GM21619 (cell line): ENCODE measurements at regions not wholly inside any gene's neighbourhood (a gene's known extent, or its start where the extent isn't known, plus 50 kb on each side); places are given as distances from the start of the nearest gene placed in this dataset.

Experiments
- ATAC-seq: cut with Tn5 transposase; IDR thresholded peaks from one replicate; pipeline ENCODE4 v1.9.1; 2021; ENCODE audit not compliant: unreplicated experiment

DNA sequence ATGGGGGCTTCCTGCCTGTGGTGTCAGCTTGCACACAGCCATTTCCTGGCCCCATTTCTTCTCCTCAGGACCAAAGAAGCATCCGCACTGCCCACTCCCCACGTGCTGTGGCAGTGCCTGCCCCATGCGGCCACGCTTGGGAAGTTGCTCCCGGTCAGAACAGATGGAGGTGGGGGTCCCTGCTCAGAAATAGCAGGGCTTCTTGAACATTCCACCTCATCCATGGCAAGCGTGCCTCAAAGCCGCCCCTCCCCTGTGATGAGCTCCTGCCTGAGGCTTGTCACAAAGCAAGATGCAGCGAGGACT, 238.2 kb downstream of the SYK start:
- no peak for ATAC-seq

DNA sequence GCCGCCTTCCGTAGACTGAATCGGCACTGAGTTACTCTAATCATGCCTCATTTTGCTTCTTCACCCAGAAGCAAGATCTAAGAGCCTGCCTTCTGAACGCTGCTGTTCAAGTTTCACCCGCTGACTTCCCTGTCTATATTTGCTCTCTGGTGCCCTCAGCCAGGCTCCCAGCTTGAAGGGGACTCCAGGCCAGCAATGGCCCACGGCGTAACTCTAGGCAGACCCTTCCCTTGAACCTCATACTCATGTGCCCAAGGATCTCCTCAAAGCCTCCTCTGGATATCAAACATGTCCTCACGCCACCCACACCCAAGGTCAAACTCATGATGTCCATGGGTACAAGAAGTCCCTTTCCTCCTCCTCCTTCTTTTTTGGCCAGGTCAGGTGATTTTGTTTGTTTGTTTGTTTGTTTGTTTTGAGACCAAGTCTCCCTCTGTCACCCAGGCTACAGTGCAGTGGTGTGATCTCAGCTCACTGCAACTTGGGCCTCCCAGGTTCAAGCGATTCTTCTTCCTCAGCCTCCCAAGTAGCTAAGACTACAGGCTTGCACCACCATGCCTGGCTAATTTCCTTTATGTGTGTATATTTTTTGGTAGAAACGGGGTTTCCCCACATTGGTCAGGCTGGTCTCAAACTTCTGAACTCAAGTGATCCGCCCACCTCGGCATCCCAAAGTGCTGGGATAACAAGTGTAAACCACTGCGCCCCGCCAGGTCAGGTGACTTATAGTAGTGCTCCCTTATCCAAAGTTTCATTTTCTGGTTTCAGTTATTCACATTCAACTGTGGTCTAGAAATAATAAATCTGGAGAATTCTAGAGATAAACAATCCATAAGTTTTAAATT, 239.0 kb downstream of the SYK start:
- no peak for ATAC-seq

DNA sequence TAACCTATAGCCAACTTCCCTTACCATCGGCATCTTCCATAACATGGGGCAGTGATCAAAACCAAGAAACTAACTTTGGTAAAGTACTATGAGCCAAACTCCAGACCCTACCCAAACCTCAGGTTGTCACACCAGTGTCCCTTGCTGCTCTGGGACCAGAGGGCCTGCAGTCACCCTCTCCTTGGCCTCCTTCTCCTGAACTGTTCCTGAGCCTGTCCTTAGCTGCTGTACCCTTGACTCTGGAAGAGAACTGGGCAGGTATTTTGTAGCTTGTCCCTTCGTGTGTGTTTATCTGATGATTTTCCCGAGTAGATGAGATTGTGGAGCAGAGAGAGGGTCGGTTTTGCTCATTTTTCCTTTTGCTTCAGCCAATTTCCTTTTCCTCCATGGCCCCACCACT, 240.4 kb downstream of the SYK start:
- ATAC-seq = no peak

DNA sequence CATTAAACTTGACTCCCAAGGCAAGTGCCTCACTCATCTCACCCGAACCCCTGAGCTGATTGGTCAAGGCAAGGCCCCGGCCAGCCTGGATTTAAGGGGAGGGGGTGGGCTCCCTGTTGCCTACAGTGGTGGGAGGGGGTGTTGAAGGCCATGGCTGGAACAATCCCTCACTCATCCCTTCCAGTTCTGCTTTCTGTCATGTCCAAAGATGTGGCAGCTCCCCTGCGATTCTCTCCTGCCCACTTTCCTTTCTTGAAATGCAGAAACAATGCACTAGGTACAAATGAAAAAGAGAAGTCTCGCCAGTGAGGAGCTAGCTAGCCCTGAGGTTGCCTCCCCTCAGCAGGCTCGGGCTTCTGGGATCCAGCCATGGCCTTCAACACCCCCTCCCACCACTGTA, 240.9 kb downstream of the SYK start:
- no peak for ATAC-seq

DNA sequence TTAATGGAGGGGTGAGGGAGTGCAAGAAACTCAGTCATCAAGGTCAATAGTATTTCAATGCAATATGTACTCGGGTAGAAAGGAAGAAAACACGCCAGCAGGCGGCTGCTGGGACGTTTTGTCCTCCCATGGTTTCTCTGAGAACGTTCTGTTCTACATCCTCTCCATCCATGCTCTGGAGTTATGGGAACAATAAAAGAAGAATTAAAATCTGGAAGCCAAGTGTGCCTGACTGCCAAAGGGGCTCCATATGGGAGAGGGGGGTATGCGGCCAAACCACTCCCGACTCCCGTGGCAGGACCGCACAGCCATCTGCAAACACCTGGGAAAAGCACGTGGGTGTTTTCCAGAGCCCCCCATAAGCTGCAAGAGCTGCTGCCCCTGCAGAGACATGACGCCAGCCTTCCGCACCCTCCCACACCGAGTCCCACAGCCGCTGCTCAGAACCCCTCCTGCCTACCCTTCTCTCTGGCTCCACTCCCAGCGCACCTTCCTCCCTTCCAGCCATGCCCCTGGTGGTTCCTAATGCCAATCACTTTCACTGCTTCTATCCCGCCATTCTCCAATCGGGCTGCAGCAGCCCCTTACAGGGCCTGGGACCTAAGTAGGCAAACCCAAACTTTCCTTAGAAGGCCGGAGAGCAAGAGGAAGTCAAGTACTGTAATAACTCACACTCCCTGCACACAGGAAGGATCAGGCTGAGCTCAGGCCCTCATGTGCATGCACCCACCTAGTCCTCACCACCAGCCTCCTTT, 241.6 kb downstream of the SYK start:
- no peak for ATAC-seq

DNA sequence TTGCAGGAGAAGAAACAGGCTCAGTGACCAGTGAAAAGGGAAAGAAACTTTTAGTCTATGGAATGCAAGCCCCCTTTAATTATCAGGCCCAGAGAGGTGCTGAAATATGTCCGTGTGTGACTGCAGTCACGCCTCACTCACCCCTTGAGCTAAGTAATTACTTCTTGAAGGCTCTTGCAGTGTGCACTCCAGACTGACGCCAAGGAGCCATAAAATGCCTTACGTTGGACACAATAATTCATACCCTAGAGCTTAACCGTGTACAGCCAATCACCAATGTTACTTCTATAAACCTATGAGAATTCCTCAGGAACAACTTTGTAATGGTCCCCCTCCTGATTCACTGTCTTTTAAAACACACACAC, 242.2 kb downstream of the SYK start:
- ATAC-seq = no peak

DNA sequence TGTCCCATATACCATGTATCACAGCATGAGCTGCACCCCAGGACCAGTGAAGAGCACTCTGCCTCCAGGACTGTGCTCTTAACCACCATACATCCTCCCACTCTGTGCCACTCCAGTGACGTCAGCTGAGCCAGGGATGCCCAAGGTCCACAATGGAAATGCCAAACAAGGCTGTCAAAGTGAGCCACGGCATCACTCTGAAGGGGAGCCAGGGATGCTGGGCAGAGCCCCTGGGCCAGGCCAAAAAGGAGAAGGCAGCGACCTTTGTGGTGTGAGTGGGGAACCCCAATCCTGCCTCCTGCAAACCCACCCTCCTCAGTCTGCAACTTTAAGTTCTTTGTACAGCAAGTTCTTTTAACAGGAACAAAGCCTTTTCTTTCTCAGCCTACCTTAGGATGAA, 242.7 kb downstream of the SYK start:
- no peak for ATAC-seq

DNA sequence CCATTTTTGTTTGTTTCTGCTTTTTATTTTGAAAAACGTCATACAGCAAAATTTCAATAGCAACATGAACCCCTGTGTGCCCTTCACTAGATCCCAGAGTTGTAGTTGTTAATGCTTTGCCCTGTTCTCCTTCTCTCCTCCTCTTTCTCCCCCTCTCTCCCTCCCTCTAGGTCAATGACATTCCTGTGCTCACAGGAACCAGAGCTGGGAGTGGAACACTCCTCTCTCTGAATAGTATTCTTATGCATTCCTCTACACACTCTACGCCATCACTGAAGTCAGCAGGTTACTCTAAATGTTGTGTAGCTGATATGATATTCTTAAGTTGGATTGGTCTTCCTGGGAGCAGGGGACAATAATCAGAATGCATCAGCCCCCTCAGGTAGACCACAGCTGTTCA, 243.4 kb downstream of the SYK start:
- no peak for ATAC-seq

DNA sequence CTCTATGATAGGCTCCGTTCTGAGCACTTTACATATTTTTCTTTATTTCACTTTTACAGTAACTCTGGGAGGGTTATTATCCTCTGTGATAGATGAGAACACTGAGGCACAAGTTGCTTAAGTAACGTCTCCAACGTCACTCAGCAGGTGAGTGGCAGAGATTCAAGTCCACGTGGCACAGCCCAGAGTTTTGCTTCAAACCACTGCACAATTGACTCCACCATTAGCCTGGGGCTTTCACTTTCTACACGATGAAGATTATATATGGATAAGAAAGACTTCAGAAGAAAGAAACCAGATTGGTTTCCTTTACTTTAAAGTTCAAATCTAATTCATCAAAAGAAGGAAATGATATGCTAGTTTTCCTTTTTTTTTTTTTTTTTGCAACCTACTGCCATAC, 245.9 kb downstream of the SYK start:
- ATAC-seq = no peak

DNA sequence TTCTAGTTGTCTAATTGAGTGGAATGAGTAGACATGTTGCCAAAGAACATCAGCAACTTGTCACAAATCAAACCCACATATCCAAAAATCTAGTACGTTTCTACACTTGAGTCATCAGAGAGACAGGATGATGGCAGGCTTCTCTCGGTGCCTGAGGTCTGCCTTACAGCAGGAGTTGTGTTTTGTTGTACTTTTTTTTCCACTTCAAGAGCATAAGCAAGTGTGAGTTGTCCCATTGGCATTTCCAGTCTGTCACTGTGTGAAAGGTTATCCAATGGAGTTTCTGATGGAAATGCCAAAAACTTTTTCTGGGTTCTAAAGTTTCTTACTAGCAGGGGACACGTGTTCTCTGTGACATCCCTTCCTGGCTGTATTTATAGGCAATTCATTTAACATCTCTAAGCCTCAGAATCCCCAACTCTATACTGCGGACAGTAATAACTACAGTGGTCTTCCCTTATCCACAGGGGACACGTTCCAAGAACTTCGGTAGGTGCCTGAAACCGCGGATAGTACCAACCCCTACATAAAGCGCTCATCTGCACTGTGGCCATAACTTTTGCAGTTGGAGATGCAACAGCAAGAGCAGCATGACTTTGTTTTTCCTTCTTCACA, 246.5 kb downstream of the SYK start:
- no peak for ATAC-seq

DNA sequence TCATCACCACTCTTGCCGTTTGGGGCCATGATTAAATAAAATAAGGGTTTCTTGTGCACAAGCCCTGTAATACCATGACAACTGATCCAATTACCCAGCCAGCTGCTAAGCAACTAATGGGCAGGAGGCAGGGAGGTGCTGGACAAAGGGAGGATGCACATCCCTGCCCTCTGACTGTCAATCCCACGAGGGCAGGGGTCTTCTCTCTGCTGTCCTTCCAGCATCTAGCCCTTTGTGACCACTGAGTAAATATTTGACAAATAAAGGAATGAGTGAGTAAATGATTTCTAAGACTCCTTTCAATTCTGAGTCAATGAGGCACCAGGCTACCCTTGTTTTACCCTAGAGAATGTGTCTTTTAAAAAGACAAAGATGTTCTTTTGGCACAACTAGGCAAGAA, 247.1 kb downstream of the SYK start:
- ATAC-seq = no peak

DNA sequence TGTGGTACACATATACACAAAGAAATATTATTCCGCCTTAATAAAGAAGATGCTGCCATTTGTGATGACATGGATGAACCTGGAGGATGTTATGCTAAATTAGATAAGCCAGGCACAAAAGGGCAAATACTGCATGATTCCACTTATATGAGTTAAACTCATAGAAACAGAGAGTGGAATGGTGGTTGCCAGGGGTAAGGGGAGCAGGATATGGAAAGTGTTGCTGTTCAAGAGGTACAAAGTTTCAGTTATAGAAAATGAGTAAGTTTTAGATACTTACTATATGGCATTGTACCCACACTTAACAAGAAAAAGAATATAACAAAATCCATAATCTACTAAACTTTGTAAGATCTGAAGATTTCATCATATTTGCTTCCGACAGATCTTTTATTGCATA, 252.2 kb downstream of the SYK start:
- no peak for ATAC-seq

DNA sequence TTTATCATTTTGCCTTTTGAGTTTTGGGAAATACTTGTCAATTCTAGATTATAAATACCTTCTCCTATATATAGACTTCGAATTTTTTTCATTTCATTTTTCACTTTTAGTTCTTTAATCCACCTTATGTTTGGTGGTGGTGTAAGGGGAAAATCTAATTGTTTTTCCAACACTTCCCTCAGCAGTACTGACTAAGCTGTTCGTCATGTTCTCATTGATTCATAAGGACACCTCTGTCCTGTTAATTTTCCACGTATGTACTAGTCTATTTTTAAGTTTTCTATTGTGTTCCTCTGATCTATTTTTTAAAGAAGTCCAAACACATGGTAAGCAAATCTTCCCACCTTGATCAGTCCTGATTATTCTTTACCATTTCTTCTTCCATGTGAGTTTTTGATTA, 254.2 kb downstream of the SYK start:
- no peak for ATAC-seq

DNA sequence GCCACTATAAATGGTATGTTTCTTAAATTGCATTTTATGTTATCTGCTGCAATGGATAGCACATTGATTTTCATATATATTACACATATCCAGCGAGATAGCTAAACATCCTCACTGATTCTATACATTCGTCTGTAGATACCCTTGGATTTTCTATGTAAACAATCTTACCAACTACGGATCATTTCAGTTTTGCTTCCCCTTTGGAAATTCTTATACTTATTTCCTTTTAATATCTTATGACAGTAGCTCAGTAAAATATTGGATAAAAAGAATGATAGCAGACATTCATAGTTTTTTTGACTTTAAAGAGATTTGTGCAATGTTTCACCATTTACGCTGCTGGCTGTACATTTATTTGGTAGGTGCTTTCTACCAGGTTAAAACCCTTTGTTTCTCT, 254.9 kb downstream of the SYK start:
- ATAC-seq = no peak

DNA sequence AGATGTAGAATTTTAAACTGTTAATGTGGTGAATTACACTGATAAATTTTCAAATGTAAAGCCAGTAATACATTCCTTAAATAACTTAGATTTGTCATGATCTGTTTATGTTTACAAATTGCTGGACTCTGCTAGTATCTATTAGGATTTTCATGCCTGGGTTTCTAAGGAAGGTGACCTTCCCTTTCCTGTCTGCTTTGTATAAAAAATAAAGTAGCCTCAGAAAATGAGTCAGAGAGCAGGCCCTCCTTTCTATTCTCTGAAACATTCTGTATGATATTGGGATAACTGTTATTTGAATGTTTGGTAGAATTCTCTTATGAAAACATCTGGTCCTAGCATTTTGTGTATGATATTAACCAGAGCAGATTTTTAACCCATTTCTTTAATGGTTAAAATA, 255.3 kb downstream of the SYK start:
- ATAC-seq = no peak

DNA sequence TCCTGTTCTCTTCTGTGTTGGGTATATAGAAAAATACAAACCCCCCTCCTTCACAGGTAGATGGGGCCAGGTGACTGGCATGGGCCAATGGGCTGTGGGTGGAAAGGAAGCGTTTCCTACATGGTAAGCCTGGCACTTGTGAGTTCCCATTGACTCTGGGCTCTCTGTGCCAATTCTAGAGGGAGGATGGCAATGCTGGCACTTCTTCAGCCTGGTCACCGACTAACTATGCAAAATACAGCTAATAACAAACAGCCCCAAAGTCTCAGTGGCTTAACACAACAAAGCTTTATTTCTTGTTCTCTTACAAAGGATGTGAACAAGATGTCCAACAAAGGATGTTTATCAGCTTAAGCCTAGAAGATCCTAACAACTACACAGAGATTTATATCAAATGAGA, 258.1 kb downstream of the SYK start:
- no peak for ATAC-seq

DNA sequence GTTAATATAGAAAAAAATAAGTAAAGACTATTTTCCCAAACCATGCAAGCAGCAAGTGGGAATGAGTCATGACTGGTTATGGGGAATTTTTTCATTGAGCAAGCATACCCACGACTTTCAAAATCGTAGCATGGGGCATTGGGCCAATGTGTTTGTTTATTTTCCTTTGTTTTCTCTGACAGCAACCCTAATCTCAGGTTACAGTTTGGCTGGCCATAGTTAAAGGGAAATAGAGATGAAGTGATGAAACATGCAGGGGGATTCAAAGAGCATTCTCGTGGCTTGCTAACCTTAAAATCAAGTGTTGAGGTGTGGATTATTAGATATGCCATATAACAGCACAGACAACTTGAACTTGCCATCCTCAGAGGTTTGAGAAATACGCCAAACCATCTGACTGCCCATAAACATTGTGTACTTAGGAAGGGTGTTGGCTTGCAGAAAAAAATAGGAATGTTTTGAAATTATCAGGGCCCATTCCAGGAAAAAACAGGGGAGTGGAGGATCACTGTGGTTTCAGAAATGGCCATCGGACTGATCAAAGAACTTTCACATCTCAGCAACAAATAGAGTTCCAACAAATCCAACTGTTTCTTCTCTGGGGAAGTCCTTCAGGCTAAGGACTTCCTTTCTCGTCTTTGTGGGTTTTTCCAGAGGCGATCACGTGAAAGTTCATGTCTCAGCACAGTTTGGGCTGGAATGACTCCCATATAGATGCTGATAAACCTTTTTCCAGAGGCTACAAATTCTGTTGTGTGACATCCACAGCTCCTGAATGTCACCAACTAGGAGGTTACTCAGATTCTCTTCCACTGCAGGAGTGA, 259.1 kb downstream of the SYK start:
- ATAC-seq = no peak

DNA sequence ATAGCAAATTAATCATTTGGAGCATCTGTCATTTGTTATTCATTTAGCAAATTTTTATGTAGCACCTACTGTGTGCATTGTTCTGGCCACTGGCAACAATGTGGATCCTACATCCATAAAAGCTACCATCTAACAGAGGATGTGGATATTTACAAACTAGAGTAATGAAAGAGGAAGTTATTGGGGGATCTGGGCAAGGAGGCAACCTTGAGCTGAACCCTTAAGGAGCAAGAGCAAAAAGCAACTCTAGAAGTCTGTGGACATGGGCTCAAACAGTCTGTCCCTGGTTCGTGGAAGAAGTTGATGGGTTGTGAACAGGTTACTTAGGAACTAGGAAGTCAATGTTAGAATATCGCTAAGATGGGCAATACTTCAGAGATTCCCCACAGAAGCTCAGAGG, 259.9 kb downstream of the SYK start:
- no peak for ATAC-seq

DNA sequence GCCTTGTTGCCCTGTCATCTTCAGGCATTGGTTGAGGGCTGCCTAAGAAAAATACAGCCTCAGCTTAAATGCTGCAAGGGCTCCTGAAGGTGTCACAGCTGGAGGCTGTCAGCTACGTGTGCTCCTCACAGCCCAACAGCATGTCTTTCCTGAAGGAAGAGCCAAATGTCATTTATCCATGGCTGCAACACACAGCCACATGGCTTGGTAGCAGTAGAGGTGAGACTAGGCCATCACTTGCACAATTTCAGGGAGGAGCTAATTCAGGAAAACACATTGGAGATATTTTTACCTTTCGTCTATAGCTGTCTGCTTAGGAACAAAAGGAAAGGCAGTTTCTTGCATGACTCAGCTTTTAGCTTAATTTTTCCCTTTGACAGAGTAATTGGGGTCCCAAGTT, 260.7 kb downstream of the SYK start:
- ATAC-seq = no peak

DNA sequence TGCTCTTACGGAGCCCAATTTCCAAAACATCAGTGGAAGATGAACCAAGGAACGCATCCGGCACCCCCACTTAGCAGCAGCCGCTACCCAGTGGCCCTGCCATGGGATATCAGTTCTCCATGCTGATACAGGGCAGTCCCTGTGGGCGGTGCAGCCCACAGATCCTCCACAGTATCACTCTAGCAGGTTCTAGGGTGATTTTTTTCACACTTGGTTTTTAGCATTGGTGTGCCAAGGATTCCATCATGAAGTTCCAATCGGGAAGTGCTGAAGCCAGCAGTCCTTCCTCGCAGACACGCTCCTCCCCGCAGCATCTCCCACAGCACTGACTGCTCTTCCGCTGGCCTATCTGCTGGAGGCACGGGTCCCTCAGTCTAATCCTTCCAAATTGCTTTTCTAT, 261.9 kb downstream of the SYK start:
- no peak for ATAC-seq

DNA sequence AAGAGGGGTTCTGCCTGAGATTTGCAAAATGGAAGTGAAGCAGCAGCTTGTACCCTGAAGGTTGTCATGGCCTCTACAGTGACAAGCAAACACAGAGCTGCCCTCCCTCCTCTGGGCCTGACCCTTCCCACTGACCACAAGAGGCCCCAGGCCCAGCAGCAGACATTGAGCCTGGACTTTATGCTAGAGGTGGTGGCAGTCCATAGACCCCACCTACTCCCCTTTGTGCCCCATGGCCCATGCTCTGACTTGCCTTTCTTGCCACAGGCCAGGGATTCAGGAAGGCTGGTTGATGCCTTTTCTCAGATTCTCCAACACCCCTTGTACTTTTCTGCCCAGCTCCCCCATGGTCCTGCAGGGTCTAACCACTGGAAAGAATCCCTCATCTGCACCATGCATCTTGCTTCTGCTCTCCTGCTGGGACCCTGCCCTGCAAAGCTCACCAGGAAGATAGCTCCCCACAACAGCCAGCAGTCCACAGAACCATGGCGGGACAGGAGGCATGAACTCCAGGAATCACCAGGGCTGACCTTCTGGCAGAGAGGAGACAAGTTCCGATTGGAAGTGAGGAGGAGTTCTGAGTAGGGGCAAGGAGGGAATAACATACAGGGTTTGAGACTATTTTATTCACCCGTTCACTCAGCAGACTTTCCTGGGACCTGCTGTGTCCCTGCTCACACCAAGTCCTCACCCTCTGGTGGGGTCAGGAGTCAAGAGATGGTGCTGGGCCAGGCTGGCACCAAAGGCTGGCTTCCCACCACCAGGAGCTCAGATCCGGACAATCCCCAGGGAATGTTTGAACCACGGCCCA, 263.8 kb downstream of the SYK start:
- no peak for ATAC-seq
